CD8-positive, alpha-beta memory T cell (primary cell): ENCODE measurements at regions not wholly inside any gene's neighbourhood (a gene's known extent, or its start where the extent isn't known, plus 50 kb on each side); places are given as distances from the start of the nearest gene placed in this dataset.

Experiments used
- CTCF ChIA-PET: fragments of 350-600 bp; sonication (Branson Sonifier 250); formaldehyde crosslinking; loops from one replicate; lab custom pipeline; 2021; ENCODE audit warnings: antibody characterized with exemption; lab: Charles Lee
- POLR2A ChIA-PET: fragments of 350-600 bp; sonication (Branson Sonifier 250); formaldehyde crosslinking; loops from one replicate; lab custom pipeline; 2021; ENCODE audit warnings: antibody characterized with exemption; lab: Charles Lee
- DNase-seq, 5 donors: peaks; one replicate each; pipeline versions ENCODE4 v3.0.0 to v3.0.0-alpha.2; 2020 to 2022; ENCODE audit warnings: mixed read lengths in 1 of 5
- H3K27ac ChIP-seq: one replicate; pipeline ENCODE4 v1.7.0; 2013; ENCODE audit warnings: low read depth, mild to moderate bottlenecking, low read length, moderate library complexity
- H3K27me3 ChIP-seq: 2 replicates; pipeline ENCODE4 v1.7.0; 2013; ENCODE audit warnings: low read length, mild to moderate bottlenecking; ENCODE audit not compliant: insufficient read depth, poor library complexity, severe bottlenecking
- H3K36me3 ChIP-seq: 2 replicates; pipeline ENCODE4 v1.7.0; 2013; ENCODE audit warnings: mild to moderate bottlenecking, low read length, moderate library complexity; ENCODE audit not compliant: insufficient read depth
- H3K4me1 ChIP-seq: 2 replicates; pipeline ENCODE4 v1.7.0; 2013; ENCODE audit warnings: mild to moderate bottlenecking, low read length, moderate library complexity; ENCODE audit not compliant: insufficient read depth
- H3K4me3 ChIP-seq: 2 replicates; pipeline ENCODE4 v1.7.0; 2013; ENCODE audit warnings: mild to moderate bottlenecking, low read length
- H3K9me3 ChIP-seq: 2 replicates; pipeline ENCODE4 v1.7.0; 2013; ENCODE audit warnings: mild to moderate bottlenecking, low read length
- H3K27ac Mint-ChIP-seq, 8 donors: one replicate each; pipeline ENCODE4 v1.8.0; 2020 to 2021; ENCODE audit warnings: mixed read lengths in 8 of 8, mild to moderate bottlenecking in 6 of 8, inconsistent platforms in 3 of 8, moderate library complexity in 3 of 8
- H3K27me3 Mint-ChIP-seq, 2 donors: one replicate each; pipeline ENCODE4 v1.8.0; 2020 to 2021; ENCODE audit warnings: mixed read lengths in 2 of 2, mild to moderate bottlenecking in 1 of 2, moderate library complexity in 1 of 2
- H3K36me3 Mint-ChIP-seq, 3 donors: one replicate each; pipeline ENCODE4 v1.8.0; 2020 to 2021; ENCODE audit warnings: mixed read lengths in 3 of 3, inconsistent platforms in 1 of 3, mild to moderate bottlenecking in 1 of 3
- H3K4me1 Mint-ChIP-seq, 3 donors: one replicate each; pipeline ENCODE4 v1.8.0; 2020 to 2021; ENCODE audit warnings: mixed read lengths in 3 of 3, inconsistent platforms in 1 of 3, mild to moderate bottlenecking in 1 of 3
- H3K4me3 Mint-ChIP-seq, 7 donors: one replicate each; pipeline ENCODE4 v1.8.0; 2020 to 2021; ENCODE audit warnings: mixed read lengths in 7 of 7, mild to moderate bottlenecking in 6 of 7, moderate library complexity in 4 of 7, inconsistent platforms in 2 of 7
- H3K9me3 Mint-ChIP-seq, 5 donors: one replicate each; pipeline ENCODE4 v1.8.0; 2020 to 2022; ENCODE audit warnings: mixed read lengths in 5 of 5, mild to moderate bottlenecking in 3 of 5, moderate library complexity in 2 of 5, inconsistent platforms in 1 of 5

- Mint-ChIP-seq H3K4me3 (no peak overlapping the region), H3K9me3 (peaks cover 0 to 13% (median 2%) of the 10 kb centered on the region in 5 donors), H3K27me3 (no peaks in the 10 kb centered on the region), H3K27ac (no peak overlapping the region), H3K4me1 (no peaks in the 10 kb centered on the region), H3K36me3 (no peaks in the 10 kb centered on the region)
- ChIA-PET CTCF (no interaction called here), POLR2A (no interaction called here)
- no peaks in the 10 kb centered on the region for H3K4me1 ChIP-seq
- H3K27ac ChIP-seq = no peak overlapping the region
- no peaks in the 10 kb centered on the region for H3K9me3 ChIP-seq
- H3K27me3 ChIP-seq = no peaks in the 10 kb centered on the region
- no peaks in the 10 kb centered on the region for H3K36me3 ChIP-seq
- no peak for DNase-seq
- no peak overlapping the region for H3K4me3 ChIP-seq
Observed at GRCh38 chr4:157897855-157898370, 274.9 kb downstream of the GASK1B start.

- POLR2A ChIA-PET = no interaction called here
- no peaks in the 10 kb centered on the region for H3K27me3 ChIP-seq
Observed at GRCh38 chr4:157896726-157897125, 276.1 kb downstream of the GASK1B start.

GRCh38 chr4:157895205-157895604, 277.6 kb downstream of the GASK1B start:
- no peak for DNase-seq
- Histone ChIP-seq H3K4me1 (no peaks in the 10 kb centered on the region), H3K9me3 (no peaks in the 10 kb centered on the region), H3K36me3 (no peaks in the 10 kb centered on the region), H3K27me3 (no peaks in the 10 kb centered on the region), H3K4me3 (no peak overlapping the region), H3K27ac (no peak overlapping the region)
- ChIA-PET CTCF (interaction anchor here (1.4 kb wide), 1 partner anchor 16 kb away, joined by 3 read pairs; no protein-coding TSS in a partner anchor), POLR2A (no interaction called here)
- Mint-ChIP-seq H3K9me3 (peaks cover 0 to 7% (median 0%) of the 10 kb centered on the region in 5 donors), H3K27me3 (no peaks in the 10 kb centered on the region), H3K4me1 (no peaks in the 10 kb centered on the region), H3K27ac (no peak overlapping the region), H3K4me3 (no peak overlapping the region), H3K36me3 (no peaks in the 10 kb centered on the region)

More at GRCh38 chr4:157896726-157897125, 276.1 kb downstream of the GASK1B start:
- Histone ChIP-seq H3K4me3 (no peak overlapping the region), H3K9me3 (no peaks in the 10 kb centered on the region), H3K4me1 (no peaks in the 10 kb centered on the region), H3K27ac (no peak overlapping the region), H3K36me3 (no peaks in the 10 kb centered on the region)
- CTCF ChIA-PET = no interaction called here
- H3K9me3 Mint-ChIP-seq = peaks cover 0 to 12% (median 2%) of the 10 kb centered on the region in 5 donors
- H3K27ac Mint-ChIP-seq = no peak overlapping the region
- H3K27me3 Mint-ChIP-seq = no peaks in the 10 kb centered on the region
- no peak for DNase-seq
- H3K36me3 Mint-ChIP-seq = no peaks in the 10 kb centered on the region
- H3K4me1 Mint-ChIP-seq = no peaks in the 10 kb centered on the region
- H3K4me3 Mint-ChIP-seq = no peak overlapping the region

- H3K27ac Mint-ChIP-seq = no peak overlapping the region
- DNase-seq = no peak
- no peaks in the 10 kb centered on the region for H3K4me1 Mint-ChIP-seq
- H3K27me3 Mint-ChIP-seq = no peaks in the 10 kb centered on the region
- H3K4me3 ChIP-seq = no peak overlapping the region
- no peaks in the 10 kb centered on the region for H3K36me3 ChIP-seq
- no peak overlapping the region for H3K4me3 Mint-ChIP-seq
- peaks cover 0 to 7% (median 3%) of the 10 kb centered on the region in 5 donors for H3K9me3 Mint-ChIP-seq
- CTCF ChIA-PET = no interaction called here
- no peaks in the 10 kb centered on the region for H3K4me1 ChIP-seq
- no peaks in the 10 kb centered on the region for H3K9me3 ChIP-seq
- H3K27ac ChIP-seq = no peak overlapping the region
- no peaks in the 10 kb centered on the region for H3K36me3 Mint-ChIP-seq
- POLR2A ChIA-PET = no interaction called here
- no peaks in the 10 kb centered on the region for H3K27me3 ChIP-seq
Observed at GRCh38 chr4:157889788-157890187, 283.0 kb downstream of the GASK1B start.

- Mint-ChIP-seq H3K9me3 (peaks cover 0 to 3% (median 0%) of the 10 kb centered on the region in 5 donors), H3K27me3 (no peaks in the 10 kb centered on the region)
- CTCF ChIA-PET = no interaction called here
Observed at GRCh38 chr4:157888281-157888680, 284.5 kb downstream of the GASK1B start.

GRCh38 chr4:157887316-157887715, 285.5 kb downstream of the GASK1B start:
- H3K27ac ChIP-seq = no peak overlapping the region
- no peaks in the 10 kb centered on the region for H3K4me1 ChIP-seq
- peaks cover 0 to 3% (median 0%) of the 10 kb centered on the region in 5 donors for H3K9me3 Mint-ChIP-seq
- H3K4me1 Mint-ChIP-seq = no peaks in the 10 kb centered on the region
- no peak for DNase-seq
- H3K36me3 Mint-ChIP-seq = no peaks in the 10 kb centered on the region
- CTCF ChIA-PET = no interaction called here
- H3K4me3 Mint-ChIP-seq = peak overlapping the region in 1 of 7 donors; percentile 23
- H3K27me3 Mint-ChIP-seq = no peaks in the 10 kb centered on the region
- H3K9me3 ChIP-seq = no peaks in the 10 kb centered on the region
- H3K4me3 ChIP-seq = no peak overlapping the region
- H3K36me3 ChIP-seq = no peaks in the 10 kb centered on the region
- H3K27ac Mint-ChIP-seq = no peak overlapping the region
- H3K27me3 ChIP-seq = no peaks in the 10 kb centered on the region
- POLR2A ChIA-PET = no interaction called here

More at GRCh38 chr4:157888281-157888680, 284.5 kb downstream of the GASK1B start:
- Histone ChIP-seq H3K4me3 (no peak overlapping the region), H3K4me1 (no peaks in the 10 kb centered on the region), H3K9me3 (no peaks in the 10 kb centered on the region), H3K27ac (no peak overlapping the region), H3K36me3 (no peaks in the 10 kb centered on the region), H3K27me3 (no peaks in the 10 kb centered on the region)
- no peak overlapping the region for H3K27ac Mint-ChIP-seq
- no peaks in the 10 kb centered on the region for H3K4me1 Mint-ChIP-seq
- no peak for DNase-seq
- POLR2A ChIA-PET = no interaction called here
- H3K4me3 Mint-ChIP-seq = no peak overlapping the region
- H3K36me3 Mint-ChIP-seq = no peaks in the 10 kb centered on the region

GRCh38 chr4:157886645-157887044, 286.2 kb downstream of the GASK1B start:
- ChIA-PET POLR2A (no interaction called here), CTCF (no interaction called here)
- no peak for DNase-seq
- H3K27ac ChIP-seq = no peak overlapping the region
- no peaks in the 10 kb centered on the region for H3K4me1 Mint-ChIP-seq
- H3K4me3 ChIP-seq = no peak overlapping the region
- no peaks in the 10 kb centered on the region for H3K36me3 Mint-ChIP-seq
- no peaks in the 10 kb centered on the region for H3K27me3 Mint-ChIP-seq
- H3K9me3 Mint-ChIP-seq = peaks cover 0 to 3% (median 0%) of the 10 kb centered on the region in 5 donors
- no peaks in the 10 kb centered on the region for H3K27me3 ChIP-seq
- H3K9me3 ChIP-seq = no peaks in the 10 kb centered on the region
- H3K27ac Mint-ChIP-seq = no peak overlapping the region
- H3K4me3 Mint-ChIP-seq = no peak overlapping the region
- no peaks in the 10 kb centered on the region for H3K36me3 ChIP-seq
- H3K4me1 ChIP-seq = no peaks in the 10 kb centered on the region

- ChIA-PET CTCF (no interaction called here), POLR2A (no interaction called here)
- no peaks in the 10 kb centered on the region for H3K9me3 ChIP-seq
Observed at GRCh38 chr4:157885811-157886210, 287.0 kb downstream of the GASK1B start.

More at GRCh38 chr4:157885811-157886210, 287.0 kb downstream of the GASK1B start:
- Mint-ChIP-seq H3K4me3 (no peak overlapping the region), H3K36me3 (no peaks in the 10 kb centered on the region), H3K27ac (no peak overlapping the region), H3K27me3 (no peaks in the 10 kb centered on the region), H3K4me1 (no peaks in the 10 kb centered on the region), H3K9me3 (peaks cover 0 to 4% (median 3%) of the 10 kb centered on the region in 5 donors)
- no peaks in the 10 kb centered on the region for H3K36me3 ChIP-seq
- DNase-seq = no peak
- H3K4me1 ChIP-seq = no peaks in the 10 kb centered on the region
- H3K27me3 ChIP-seq = no peaks in the 10 kb centered on the region
- no peak overlapping the region for H3K27ac ChIP-seq
- no peak overlapping the region for H3K4me3 ChIP-seq
